ENCODE measurements at regions not wholly inside any gene's neighbourhood (a gene's known extent, or its start where the extent isn't known, plus 50 kb on each side); places are given as distances from the start of the nearest gene placed in this dataset.

DNA sequence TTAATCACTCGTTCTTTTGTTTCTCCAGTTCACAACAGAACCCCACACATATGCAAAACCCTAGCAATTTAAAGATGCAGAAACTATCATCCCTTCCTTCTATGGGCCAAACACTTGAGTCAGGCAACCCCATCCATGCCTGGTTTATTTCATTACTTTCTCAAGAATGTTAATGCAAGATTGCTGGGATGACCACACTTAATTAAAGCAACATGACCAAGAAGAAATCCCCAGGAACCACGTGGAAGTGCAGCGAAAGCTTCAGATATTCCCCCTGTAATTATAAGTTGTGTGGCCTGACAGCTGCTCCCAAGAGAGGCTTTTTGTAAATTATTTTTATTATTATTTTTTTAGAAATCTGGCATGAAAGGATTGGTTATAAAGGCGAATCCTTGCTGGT is 246.2 kb upstream of the ID2 start:
- TF ChIP-seq, protein P1, sequence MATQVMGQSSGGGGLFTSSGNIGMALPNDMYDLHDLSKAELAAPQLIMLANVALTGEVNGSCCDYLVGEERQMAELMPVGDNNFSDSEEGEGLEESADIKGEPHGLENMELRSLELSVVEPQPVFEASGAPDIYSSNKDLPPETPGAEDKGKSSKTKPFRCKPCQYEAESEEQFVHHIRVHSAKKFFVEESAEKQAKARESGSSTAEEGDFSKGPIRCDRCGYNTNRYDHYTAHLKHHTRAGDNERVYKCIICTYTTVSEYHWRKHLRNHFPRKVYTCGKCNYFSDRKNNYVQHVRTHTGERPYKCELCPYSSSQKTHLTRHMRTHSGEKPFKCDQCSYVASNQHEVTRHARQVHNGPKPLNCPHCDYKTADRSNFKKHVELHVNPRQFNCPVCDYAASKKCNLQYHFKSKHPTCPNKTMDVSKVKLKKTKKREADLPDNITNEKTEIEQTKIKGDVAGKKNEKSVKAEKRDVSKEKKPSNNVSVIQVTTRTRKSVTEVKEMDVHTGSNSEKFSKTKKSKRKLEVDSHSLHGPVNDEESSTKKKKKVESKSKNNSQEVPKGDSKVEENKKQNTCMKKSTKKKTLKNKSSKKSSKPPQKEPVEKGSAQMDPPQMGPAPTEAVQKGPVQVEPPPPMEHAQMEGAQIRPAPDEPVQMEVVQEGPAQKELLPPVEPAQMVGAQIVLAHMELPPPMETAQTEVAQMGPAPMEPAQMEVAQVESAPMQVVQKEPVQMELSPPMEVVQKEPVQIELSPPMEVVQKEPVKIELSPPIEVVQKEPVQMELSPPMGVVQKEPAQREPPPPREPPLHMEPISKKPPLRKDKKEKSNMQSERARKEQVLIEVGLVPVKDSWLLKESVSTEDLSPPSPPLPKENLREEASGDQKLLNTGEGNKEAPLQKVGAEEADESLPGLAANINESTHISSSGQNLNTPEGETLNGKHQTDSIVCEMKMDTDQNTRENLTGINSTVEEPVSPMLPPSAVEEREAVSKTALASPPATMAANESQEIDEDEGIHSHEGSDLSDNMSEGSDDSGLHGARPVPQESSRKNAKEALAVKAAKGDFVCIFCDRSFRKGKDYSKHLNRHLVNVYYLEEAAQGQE (IDR thresholded peaks at IDR 0.05; ENCODE audit: insufficient read depth in 1 of 2, low read depth in 2 of 2, low read length in 2 of 2) = no peak
- TF ChIP-seq POLR2AphosphoS5 (IDR thresholded peaks at IDR 0.05; ENCODE audit: low read depth, low read length) = no peak
